ENCODE measurements at regions not wholly inside any gene's neighbourhood (a gene's known extent, or its start where the extent isn't known, plus 50 kb on each side); places are given as distances from the start of the nearest gene placed in this dataset.

DNA sequence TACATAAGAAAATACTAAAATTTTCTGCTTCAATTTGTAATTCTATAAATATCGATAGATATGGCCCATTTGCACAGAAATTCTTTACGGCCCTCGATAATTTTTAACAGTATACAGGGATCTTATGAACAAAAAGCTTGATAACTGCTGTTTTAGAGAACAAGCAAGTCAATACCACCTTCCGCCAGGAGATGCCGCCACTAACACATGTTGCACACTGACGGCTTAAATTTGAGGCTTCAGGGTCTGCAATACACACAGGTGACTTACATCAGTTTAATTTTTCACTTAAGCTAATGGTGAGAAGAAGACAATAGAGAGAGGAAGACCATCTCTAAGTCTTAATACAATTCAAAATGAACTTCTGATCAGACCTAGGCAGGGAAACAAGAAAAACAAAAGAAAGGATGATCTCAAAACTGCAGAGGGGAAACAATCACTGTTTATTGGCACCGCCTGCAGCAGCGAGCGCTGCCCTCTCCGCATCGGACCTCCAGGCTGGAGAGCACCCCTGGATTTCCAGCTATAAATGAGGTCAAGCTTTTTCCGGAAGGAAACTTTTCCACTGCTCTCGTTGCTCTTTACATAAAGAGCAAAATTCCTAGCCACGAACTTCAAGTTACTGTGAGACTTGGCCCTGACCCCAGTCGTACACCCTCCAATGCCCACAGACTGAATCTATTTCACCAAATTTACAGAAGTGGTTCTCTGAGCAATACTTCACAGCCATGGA, 53.9 kb downstream of the OTOR start:
- H3K27me3 ChIP-seq (ENCODE audit: insufficient read depth, low read length), result no peaks in the 10 kb centered on the region
- peaks cover 2% of the 10 kb centered on the region; the same call in 1 of the 2 replicates for H3K4me1 ChIP-seq (ENCODE audit: insufficient read depth, low read length)
- H3K9me3 ChIP-seq (ENCODE audit: control insufficient read depth, low read depth, low read length), result no peaks in the 10 kb centered on the region
- no peak overlapping the region for H3K23ac ChIP-seq (ENCODE audit: insufficient read length, low read depth, low read length)
- no peak overlapping the region for H2AK5ac ChIP-seq (ENCODE audit: insufficient read length, low read length)
- H3K79me1 ChIP-seq (ENCODE audit: insufficient read depth, low read depth, low read length, poor library complexity, severe bottlenecking), result no peaks in the 10 kb centered on the region
- no peak overlapping the region for H2AFZ ChIP-seq (ENCODE audit: low read length)
- no peak overlapping the region for H2BK12ac ChIP-seq (ENCODE audit: insufficient read length, low read depth, low read length)
- no peak overlapping the region for H2BK120ac ChIP-seq (ENCODE audit: low read depth, low read length, poor library complexity, severe bottlenecking)
- H3K36me3 Mint-ChIP-seq (ENCODE audit: insufficient read depth in 1 of 3, low read depth in 3 of 3), result no peaks in the 10 kb centered on the region
- no peak overlapping the region for H3K27ac Mint-ChIP-seq
- no peak overlapping the region for H4K5ac ChIP-seq (ENCODE audit: insufficient read length, low read depth, low read length)
- H3K23me2 ChIP-seq (ENCODE audit: insufficient read length, low read depth, low read length, poor library complexity, severe bottlenecking), result no peaks in the 10 kb centered on the region
- H3K18ac ChIP-seq (ENCODE audit: insufficient read length, low read depth, low read length), result no peak overlapping the region
- no peak overlapping the region for H2BK5ac ChIP-seq (ENCODE audit: insufficient read length, low read length)
- no peaks in the 10 kb centered on the region; a peak in 3 of 5 replicates for H3K9me3 Mint-ChIP-seq
- H3K27me3 Mint-ChIP-seq (ENCODE audit: low read depth), result peaks cover 2% of the 10 kb centered on the region
- peak; percentile 70 for DNase-seq
- H3K9ac ChIP-seq (ENCODE audit: extremely low read depth, insufficient read length, low read length), result no peak overlapping the region
- H3K56ac ChIP-seq (ENCODE audit: insufficient read length, low read depth, low read length), result no peak overlapping the region
- no peak overlapping the region for H3K4ac ChIP-seq (ENCODE audit: low read depth, low read length)
- no peak overlapping the region for H2BK15ac ChIP-seq (ENCODE audit: low read depth, low read length)
- no CpG with 5 or more reads among the region's 15 CpGs for WGBS (ENCODE audit: extremely low coverage, insufficient read length, low lambda C conversion rate)
- H2BK20ac ChIP-seq (ENCODE audit: low read depth, low read length, poor library complexity, severe bottlenecking), result no peak overlapping the region
- H3K4me3 Mint-ChIP-seq, result no peak overlapping the region
- no peaks in the 10 kb centered on the region for H3K79me2 ChIP-seq (ENCODE audit: insufficient read depth, low read length)
- no peak overlapping the region for H4K91ac ChIP-seq (ENCODE audit: insufficient read length, low read depth, low read length)
- no peak overlapping the region for H3T11ph ChIP-seq (ENCODE audit: low read length)
- H4K8ac ChIP-seq (replicated peaks; ENCODE audit: insufficient read length, low read depth, low read length), result no peak overlapping the region
- no peaks in the 10 kb centered on the region for H4K20me1 ChIP-seq (ENCODE audit: control insufficient read depth, insufficient read depth, insufficient read length)
- TF ChIP-seq, protein P1, sequence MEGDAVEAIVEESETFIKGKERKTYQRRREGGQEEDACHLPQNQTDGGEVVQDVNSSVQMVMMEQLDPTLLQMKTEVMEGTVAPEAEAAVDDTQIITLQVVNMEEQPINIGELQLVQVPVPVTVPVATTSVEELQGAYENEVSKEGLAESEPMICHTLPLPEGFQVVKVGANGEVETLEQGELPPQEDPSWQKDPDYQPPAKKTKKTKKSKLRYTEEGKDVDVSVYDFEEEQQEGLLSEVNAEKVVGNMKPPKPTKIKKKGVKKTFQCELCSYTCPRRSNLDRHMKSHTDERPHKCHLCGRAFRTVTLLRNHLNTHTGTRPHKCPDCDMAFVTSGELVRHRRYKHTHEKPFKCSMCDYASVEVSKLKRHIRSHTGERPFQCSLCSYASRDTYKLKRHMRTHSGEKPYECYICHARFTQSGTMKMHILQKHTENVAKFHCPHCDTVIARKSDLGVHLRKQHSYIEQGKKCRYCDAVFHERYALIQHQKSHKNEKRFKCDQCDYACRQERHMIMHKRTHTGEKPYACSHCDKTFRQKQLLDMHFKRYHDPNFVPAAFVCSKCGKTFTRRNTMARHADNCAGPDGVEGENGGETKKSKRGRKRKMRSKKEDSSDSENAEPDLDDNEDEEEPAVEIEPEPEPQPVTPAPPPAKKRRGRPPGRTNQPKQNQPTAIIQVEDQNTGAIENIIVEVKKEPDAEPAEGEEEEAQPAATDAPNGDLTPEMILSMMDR (conservative IDR thresholded peaks at IDR 0.05), result peak; percentile 92
- H3K27ac ChIP-seq (ENCODE audit: insufficient read length, low read depth, low read length), result no peak overlapping the region
- H3K4me2 ChIP-seq (ENCODE audit: insufficient read depth, insufficient read length, low read length), result no peak overlapping the region
- H3K4me1 Mint-ChIP-seq, result peaks cover 11 to 14% of the 10 kb centered on the region in 2 experiments
- H3K14ac ChIP-seq (ENCODE audit: insufficient read depth, low read length), result no peak overlapping the region

Data from H9 (cell line).